NCI-H2107 (cell line): ENCODE measurements at regions not wholly inside any gene's neighbourhood (a gene's known extent, or its start where the extent isn't known, plus 50 kb on each side); places are given as distances from the start of the nearest gene placed in this dataset.

Experiments used
- DNase-seq: peaks from one replicate; lab custom pipeline; 2025; lab: John Stamatoyannopoulos, UW

DNA sequence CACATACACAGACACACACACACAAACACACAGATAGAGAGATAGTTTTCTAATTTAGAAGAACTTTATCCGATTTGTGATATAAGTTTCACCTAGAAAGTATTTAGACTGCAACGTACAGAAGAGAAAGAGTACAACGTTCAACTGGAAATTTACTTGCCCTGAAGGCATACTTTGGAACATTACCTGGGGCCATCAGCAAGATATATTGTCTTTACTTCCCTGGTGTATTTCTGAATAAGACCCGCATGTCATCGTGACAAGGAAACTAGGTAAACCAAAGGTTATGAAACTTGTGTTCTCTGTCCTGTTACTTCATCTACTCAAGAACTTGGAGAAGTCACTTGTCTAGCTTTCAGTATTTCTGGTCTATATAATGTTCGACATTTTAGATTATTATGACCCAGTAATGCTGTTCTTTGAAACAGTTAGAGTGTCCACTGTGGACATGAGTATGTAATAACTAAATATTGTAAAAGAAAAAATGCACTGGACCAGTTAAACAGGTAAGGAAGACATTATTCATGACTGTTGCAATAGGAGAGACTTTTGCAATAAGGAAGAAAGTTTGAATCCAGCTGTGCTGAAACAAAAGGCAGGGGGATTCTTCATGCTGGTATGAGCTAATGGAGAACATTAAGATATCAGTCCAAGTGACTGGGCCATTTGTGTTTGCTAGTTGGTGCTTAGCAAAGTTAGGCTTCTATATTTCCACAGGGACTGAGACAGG lies 1791.1 kb downstream of the MAT2B start:
- DNase-seq: no peak

DNA sequence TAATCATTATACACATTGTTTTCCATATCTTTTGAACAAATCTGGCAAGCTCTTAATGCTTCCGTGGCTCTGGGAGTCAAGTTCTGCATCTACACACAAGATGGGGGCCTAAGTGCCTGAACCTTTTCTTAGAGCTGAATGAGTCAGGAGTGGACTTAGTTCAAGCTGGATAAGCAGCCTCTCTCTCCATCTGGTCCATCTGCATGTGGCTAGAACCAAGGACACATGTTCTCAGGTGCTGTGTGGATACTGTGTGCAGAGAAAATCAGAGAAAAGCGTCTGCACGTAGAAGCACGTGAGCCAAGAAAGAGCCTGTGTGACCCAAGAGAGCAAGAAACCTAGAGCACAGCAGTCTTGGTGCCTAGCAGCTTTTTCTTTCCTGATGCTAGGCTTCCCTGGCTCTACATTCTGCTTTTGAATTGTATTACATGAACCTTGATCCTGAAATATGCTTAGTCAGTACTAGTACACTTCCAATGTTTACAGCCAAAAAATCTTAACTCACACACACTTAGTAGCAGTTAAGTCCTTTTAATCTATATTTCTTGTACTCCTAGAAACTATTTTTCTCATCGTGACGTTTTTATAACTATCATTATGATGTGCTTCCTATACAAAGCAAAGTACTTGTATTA lies 1798.9 kb downstream of the MAT2B start:
- no peak for DNase-seq

- no peak for DNase-seq
Observed at GRCh38 chr5:165305596-165305995, 1800.2 kb downstream of the MAT2B start.

DNA sequence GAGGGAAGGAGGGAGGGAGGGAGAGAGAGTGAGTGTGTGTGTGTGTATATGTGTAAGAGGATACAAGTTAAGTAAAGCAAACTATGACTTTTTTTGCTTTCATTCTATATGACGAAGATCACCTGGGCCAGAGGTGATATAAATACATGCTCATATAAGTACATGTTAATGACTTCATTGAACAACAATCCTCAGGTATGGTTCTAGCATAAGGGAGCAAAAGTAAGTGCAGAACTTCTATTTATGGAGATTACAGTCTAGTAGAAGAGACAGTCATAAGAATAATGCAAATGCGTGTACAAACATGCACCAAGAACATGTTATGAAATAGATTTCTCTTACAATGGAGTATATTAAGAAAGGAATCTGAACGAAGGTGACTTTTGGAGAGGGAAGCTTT lies 1804.0 kb downstream of the MAT2B start:
- no peak for DNase-seq

GRCh38 chr5:165310031-165310430 lies 1804.6 kb downstream of the MAT2B start:
- no peak for DNase-seq

- DNase-seq: no peak
Observed at GRCh38 chr5:165321912-165322311, 1816.5 kb downstream of the MAT2B start.

- DNase-seq: no peak
Observed at GRCh38 chr5:165325221-165325620, 1819.8 kb downstream of the MAT2B start.

DNA sequence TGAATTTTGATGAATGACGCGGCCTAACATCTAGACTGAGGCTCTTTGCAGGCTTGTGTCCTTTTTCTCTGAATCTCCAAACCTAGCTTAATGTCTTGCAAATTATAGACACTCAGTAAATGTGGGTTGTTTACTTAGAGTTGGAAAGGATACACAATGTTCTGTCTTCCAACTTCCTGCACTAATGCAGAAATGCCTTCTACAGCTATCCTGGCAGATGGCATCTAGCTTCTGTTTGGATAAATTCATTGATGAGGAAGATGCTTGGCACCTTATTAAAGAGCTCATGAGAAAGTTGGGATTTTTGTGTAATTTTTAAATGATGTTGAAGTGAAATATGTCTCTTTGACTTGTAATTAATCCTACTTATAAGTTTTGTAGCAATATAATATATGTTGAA lies 1822.2 kb downstream of the MAT2B start:
- no peak for DNase-seq

- no peak for DNase-seq
Observed at GRCh38 chr5:165328846-165329245, 1823.4 kb downstream of the MAT2B start.

DNA sequence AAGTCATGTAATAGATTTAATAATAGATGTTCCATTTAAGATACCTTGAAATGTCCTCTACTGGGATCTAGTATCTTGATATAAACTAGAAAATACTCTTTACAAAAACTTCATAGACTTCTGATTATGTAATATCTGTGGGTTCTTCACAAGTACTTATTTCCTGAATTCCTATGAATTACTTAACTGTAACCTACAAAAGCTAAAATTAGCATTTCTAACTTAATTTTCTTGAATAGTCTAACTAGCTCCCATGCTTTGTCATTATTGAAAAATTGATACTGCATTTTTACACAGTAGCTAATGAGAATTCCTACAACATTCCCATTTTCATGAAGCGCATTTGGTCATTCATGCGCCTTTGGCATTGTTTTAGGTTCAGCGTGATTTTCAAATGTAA lies 1828.2 kb downstream of the MAT2B start:
- no peak for DNase-seq

DNA sequence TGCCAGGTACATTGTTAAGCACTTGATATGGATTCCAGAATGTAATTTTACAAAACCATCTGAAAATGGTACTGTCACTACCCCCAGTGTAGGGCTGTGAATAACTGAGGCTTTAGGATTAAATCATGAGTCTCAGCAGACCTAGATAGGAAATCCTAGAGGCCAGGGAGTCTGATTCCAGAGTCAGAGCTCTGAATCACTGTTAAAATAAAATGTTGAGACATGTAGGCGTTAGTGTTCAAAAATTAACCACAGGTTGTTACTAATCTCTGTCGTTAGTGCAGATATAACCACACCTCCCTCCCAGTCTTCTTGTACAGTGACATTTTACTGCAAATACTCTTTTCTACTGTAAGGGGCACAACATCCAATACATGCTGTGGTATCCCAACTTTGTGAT lies 1828.8 kb downstream of the MAT2B start:
- DNase-seq: no peak

DNA sequence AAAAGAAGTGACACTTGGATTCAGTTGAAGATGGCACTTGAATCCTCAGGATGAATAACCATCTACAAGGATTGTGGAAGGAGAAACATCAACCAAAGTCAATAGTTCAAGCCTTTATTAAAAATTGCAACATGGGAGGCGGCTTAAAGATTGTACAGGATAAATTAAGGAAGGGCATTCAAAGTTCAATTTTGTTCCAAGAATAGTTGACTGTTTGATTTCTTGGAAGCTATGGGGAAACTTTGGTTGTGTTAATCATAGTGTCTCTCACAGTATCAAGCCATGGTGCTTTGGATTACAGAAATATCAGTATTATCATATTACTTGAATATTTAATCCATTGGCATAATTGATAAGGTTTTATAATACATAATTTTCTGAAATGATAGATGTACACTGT lies 1844.3 kb downstream of the MAT2B start:
- no peak for DNase-seq

DNA sequence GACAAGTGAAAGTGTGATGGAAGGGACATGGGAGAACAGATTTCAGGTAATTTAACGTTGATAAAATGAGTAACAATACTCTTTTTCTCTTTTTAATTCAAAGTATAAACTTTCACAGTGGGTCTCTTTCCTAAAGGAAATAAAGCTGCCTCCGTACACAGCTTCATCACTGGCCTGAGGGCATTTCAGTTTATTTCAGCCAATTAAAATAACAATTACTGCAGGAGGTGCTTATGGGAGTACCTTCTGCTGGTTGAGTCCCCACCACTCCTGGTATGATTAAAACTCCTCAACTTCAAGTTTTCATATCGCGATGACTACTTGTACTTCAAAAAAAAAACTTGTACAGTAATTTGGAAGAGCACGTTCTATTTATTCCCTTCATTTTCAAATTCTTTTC lies 1845.9 kb downstream of the MAT2B start:
- DNase-seq: no peak

DNA sequence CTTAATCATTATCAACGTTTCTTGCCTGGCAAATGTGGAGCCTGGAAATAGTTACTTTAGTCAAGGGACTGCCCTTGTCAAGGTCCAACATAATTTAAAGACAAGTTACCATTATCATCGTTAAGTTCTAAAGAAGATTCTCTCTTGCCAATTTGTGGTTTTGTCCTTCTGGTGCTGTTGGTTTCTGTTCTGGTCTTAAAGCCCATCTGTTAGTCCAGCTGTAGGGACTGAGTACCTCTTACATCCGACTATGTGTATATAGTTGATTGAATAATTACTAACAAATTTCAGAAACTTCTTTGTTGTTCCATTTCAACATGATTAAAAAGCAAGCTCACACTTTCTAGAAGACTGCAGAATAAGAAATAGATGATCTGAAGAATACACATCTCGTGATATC lies 1854.9 kb downstream of the MAT2B start:
- no peak for DNase-seq

DNA sequence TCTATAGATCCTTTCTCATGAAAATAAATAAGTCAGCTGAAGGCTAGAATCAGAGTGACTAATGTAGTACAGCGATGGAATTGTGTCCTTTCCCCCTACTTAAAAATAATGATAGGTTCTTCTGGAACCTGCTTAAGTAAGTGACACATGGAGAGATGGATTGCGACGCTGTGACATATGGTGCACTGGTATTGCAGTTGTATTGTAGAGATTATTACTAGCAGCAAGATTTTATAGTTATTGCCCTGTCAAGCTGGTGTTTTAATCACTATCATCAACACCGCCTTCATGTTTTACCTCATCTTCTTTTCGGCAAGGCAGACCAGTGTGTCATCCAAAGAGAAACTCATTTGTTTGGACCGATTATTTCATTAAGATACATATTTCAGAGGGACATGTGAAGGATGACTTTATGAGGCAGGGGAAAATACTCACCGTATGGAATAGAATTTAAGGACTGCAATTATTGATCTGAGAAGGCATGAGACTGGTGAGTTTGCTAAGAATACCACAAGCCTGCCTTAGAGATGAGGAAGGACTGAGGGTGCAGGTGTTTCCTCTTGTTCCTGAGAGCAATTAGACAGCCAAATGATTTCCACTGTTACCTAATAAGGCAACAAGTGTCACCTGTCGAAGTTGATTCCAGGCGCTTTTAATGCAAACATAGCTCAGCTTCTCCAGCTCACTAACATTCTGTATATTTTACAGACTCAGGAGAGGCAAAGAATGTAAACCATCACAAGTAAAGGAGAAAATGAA lies 1855.5 kb downstream of the MAT2B start:
- no peak for DNase-seq

DNA sequence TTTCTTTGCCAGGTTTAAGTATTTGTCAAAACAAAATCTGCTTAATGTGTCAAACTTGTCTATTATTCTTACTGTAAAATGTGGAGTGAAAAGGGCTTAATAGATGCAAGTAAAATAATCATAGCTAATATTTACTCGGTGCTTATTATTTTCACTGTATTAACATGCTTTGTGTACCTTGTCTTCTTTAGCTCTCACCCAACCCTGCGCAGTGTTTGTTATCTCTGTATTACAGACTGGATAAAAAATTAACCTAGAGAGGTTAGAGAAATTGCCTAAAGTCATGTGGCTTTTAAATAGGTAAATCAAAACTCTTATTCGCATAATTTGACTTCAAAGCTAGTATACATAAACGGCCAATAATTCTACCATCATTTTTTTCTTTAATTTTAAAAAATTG lies 1864.8 kb downstream of the MAT2B start:
- no peak for DNase-seq

DNA sequence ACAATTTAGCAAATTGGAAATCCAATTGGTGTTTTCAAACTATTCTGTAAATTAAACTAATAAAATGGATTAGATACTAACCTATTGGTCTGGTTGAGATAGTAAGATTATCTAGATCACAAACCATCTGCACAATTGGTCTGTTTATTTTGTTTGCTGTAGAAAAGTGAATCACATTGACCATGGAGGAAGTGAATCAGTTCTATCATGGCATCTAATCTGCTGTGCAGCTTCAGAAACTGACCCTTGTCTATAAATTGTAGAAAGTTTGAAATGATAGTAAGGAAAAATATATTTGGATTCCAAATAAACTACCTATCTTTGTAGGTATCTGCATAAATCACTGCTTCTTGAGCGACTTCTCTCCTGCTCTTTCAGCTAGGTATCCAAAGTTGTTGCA lies 1865.4 kb downstream of the MAT2B start:
- no peak for DNase-seq

GRCh38 chr5:165375201-165375600 lies 1869.8 kb downstream of the MAT2B start:
- DNase-seq: no peak

DNA sequence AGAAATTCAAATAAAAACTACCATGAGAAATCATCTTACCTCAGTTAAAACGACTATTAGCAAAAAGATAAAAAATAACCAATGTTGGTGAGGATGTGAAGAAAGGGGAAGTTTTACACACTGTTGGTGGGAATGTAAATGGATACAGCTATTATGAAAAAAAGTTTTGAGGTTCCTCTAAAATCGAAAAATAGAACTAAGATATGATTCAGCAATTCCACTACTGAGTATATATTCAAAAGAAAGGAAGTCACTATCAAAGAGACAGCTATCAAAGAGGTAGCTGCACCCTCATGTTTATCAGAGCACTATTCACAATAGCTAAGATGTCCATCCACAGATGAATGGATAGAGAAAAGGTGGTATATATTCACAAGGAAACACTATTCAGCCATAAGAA lies 1888.4 kb downstream of the MAT2B start:
- no peak for DNase-seq

- no peak for DNase-seq
Observed at GRCh38 chr5:165397516-165397915, 1892.1 kb downstream of the MAT2B start.

DNA sequence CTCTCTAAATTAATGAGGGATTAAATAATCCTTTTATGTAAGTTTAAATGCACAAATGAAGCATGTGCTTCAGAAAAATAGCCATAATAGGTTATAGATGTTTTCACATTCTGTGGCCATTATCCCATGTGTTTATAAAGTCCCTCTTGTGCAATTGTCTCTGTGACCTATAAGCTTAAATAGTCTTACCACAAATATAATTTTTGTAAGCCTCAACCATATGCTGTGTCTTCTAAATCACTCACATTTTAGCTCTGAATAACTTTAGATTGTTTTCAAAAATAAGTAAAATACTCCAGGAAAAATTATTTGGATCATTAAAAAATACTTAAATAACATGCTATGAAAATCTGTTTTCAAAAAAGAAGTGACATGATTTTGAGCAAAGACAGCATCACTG lies 1894.7 kb downstream of the MAT2B start:
- no peak for DNase-seq

DNA sequence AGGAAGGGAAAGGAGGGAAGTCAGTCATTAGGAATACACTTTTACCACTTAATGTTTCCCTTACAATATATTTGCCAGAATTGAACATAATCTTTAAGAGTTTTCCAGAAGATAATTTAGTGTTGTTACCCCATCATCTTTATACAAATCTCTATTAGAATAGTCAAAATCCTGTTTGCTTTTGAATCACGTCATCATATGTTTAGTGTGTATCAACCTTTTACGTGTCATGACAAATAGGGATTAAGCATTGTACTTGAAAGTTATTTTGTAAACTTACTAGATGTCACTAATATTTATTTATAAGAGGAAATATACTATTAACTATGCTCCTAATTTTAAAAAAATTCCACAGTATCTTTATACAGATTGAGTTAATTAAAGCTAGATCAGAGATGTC lies 1899.5 kb downstream of the MAT2B start:
- DNase-seq: no peak

DNA sequence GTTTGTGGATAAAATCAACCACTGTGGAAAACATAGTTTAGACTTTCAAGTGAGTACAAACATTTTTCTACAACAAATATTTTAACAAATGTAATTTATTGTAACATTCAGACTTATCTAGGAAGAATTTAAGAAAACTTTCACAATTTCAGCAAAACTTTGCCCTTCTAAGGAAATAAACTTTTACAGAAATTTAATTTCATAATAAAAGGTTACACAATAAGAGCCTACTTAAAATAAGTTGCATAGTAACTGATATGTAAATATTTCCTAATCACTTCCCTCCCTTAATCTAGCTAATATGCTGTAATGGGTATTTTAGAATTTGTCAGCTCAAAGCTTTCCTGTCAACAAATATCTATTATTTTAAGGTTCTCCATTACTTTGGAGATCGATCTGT lies 1899.9 kb downstream of the MAT2B start:
- no peak for DNase-seq
